HG03558 (cell line): ENCODE measurements at regions not wholly inside any gene's neighbourhood (a gene's known extent, or its start where the extent isn't known, plus 50 kb on each side); places are given as distances from the start of the nearest gene placed in this dataset.

Experiments
- ATAC-seq: cut with Tn5 transposase; IDR thresholded peaks from one replicate; pipeline ENCODE4 v1.9.1; 2021; ENCODE audit warnings: moderate number of reproducible peaks; ENCODE audit not compliant: unreplicated experiment; ENCODE audit errors: extremely low read depth

- ATAC-seq, result no peak
Observed at GRCh38 chr17:73942703-73943415, 260.6 kb upstream of the RPL38 start.

- no peak for ATAC-seq
Observed at GRCh38 chr17:73943416-73944110, 259.9 kb upstream of the RPL38 start.

GRCh38 chr17:73944366-73944765, 259.1 kb upstream of the RPL38 start:
- ATAC-seq, result no peak

GRCh38 chr17:73947281-73947965, 256.1 kb upstream of the RPL38 start:
- no peak for ATAC-seq

- ATAC-seq, result no peak
Observed at GRCh38 chr17:73947966-73948355, 255.5 kb upstream of the RPL38 start.

GRCh38 chr17:73949903-73950592, 253.4 kb upstream of the RPL38 start:
- ATAC-seq, result no peak

GRCh38 chr17:73950593-73950914, 252.9 kb upstream of the RPL38 start:
- ATAC-seq, result no peak

- no peak for ATAC-seq
Observed at GRCh38 chr17:73952082-73952479, 251.4 kb upstream of the RPL38 start.

- ATAC-seq, result no peak
Observed at GRCh38 chr17:73952480-73953205, 250.8 kb upstream of the RPL38 start.

GRCh38 chr17:73953206-73954033, 250.1 kb upstream of the RPL38 start:
- ATAC-seq, result no peak

GRCh38 chr17:73954951-73955350, 248.5 kb upstream of the RPL38 start:
- ATAC-seq, result no peak

- no peak for ATAC-seq
Observed at GRCh38 chr17:73955616-73956015, 247.9 kb upstream of the RPL38 start.

- ATAC-seq, result no peak
Observed at GRCh38 chr17:73956169-73956568, 247.3 kb upstream of the RPL38 start.

GRCh38 chr17:73956595-73957465, 246.6 kb upstream of the RPL38 start:
- ATAC-seq, result no peak

- no peak for ATAC-seq
Observed at GRCh38 chr17:73957564-73957963, 245.9 kb upstream of the RPL38 start.

- no peak for ATAC-seq
Observed at GRCh38 chr17:73958453-73958852, 245.0 kb upstream of the RPL38 start.

- no peak for ATAC-seq
Observed at GRCh38 chr17:73960469-73960868, 243.0 kb upstream of the RPL38 start.

GRCh38 chr17:73962308-73962707, 241.2 kb upstream of the RPL38 start:
- no peak for ATAC-seq

GRCh38 chr17:73968680-73969079, 234.8 kb upstream of the RPL38 start:
- no peak for ATAC-seq
